ENCODE measurements at regions not wholly inside any gene's neighbourhood (a gene's known extent, or its start where the extent isn't known, plus 50 kb on each side); places are given as distances from the start of the nearest gene placed in this dataset.

DNA sequence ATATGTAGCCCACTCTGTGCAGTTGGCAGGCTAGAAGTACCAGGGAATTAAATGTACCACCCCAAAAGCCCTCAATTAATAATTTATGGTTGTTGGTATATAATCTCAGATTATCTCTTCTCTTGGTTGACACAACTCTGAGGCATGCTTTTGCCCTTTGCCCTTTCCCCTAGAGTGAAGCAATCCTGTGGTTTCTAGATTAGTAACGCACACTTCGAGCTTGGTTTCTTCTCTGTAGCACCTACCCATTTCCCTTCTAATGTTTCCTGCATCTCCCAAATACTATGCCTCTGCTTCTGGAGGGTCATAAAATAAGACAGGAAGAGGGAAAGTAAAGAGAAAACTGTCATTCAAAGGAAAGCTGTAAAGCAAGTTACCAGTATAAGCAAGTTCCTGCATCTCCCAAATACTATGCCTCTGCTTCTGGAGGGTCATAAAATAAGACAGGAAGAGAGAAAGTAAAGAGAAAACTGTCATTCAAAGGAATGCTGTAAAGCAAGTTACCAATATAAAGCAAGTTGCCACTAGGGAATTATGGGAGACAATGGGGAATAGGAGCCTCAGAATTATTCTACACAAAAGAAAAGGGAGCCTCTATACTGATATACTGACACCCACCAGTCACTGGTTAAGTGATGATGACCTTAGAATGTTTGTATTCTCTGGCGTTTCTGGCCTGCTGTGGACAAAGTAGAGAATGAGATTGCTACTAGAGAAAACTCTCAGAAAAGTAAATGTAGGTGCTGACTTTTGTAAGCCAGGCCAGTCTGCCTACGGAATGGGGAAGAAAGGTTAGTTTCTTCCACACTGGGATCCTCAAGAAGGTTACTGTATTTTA lies 862.6 kb upstream of the MAN1A1 start (continued):
- TF ChIP-seq, protein P1, sequence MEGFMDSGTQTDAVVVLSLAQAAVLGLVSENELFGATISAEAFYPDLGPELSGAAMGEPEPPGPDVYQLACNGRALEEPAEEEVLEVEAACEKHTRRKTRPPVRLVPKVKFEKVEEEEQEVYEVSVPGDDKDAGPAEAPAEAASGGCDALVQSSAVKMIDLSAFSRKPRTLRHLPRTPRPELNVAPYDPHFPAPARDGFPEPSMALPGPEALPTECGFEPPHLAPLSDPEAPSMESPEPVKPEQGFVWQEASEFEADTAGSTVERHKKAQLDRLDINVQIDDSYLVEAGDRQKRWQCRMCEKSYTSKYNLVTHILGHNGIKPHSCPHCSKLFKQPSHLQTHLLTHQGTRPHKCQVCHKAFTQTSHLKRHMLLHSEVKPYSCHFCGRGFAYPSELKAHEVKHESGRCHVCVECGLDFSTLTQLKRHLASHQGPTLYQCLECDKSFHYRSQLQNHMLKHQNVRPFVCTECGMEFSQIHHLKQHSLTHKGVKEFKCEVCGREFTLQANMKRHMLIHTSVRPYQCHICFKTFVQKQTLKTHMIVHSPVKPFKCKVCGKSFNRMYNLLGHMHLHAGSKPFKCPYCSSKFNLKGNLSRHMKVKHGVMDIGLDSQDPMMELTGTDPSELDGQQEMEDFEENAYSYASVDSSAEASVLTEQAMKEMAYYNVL (CRISPR knock-in tag; IDR thresholded peaks at IDR 0.05; ENCODE audit: borderline replicate concordance): 0 out of 2 replicates have a peak, but pooled peaks have one; percentile 30
- no peak for TF ChIP-seq TP53 (CRISPR knock-in tag; conservative IDR thresholded peaks at IDR 0.05)
- TF ChIP-seq ZNF605 (CRISPR knock-in tag; IDR thresholded peaks at IDR 0.05): no peak
- no peak for TF ChIP-seq ZFP37 (CRISPR knock-in tag; IDR thresholded peaks at IDR 0.05; ENCODE audit: borderline replicate concordance)
- peak; percentile 85 for TF ChIP-seq HNF4A (CRISPR knock-in tag; IDR thresholded peaks at IDR 0.05)
- no peak for TF ChIP-seq ZNF766 (CRISPR knock-in tag; IDR thresholded peaks at IDR 0.05; ENCODE audit: borderline replicate concordance)
- TF ChIP-seq RBM39 (IDR thresholded peaks at IDR 0.05; ENCODE audit: low read depth, low read length, poor library complexity, severe bottlenecking): no peak
- TF ChIP-seq, protein P2, sequence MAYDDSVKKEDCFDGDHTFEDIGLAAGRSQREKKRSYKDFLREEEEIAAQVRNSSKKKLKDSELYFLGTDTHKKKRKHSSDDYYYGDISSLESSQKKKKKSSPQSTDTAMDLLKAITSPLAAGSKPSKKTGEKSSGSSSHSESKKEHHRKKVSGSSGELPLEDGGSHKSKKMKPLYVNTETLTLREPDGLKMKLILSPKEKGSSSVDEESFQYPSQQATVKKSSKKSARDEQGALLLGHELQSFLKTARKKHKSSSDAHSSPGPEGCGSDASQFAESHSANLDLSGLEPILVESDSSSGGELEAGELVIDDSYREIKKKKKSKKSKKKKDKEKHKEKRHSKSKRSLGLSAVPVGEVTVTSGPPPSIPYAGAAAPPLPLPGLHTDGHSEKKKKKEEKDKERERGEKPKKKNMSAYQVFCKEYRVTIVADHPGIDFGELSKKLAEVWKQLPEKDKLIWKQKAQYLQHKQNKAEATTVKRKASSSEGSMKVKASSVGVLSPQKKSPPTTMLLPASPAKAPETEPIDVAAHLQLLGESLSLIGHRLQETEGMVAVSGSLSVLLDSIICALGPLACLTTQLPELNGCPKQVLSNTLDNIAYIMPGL (CRISPR knock-in tag; IDR thresholded peaks at IDR 0.05; ENCODE audit: borderline replicate concordance in 1 of 2, low read depth in 1 of 2): no peak
- 0 out of 2 replicates have a peak, but pooled peaks have one; percentile 33 for TF ChIP-seq ZNF264 (CRISPR knock-in tag; IDR thresholded peaks at IDR 0.05)
- TF ChIP-seq TOE1 (CRISPR knock-in tag; IDR thresholded peaks at IDR 0.05): no peak
- no peak for TF ChIP-seq U2AF1 (optimal IDR thresholded peaks at IDR 0.05; ENCODE audit: low read depth, low read length)
- TF ChIP-seq SKI (IDR thresholded peaks at IDR 0.05; ENCODE audit: partially characterized antibody): no peak
- TF ChIP-seq ZNF550 (CRISPR knock-in tag; IDR thresholded peaks at IDR 0.05; ENCODE audit: borderline replicate concordance): no peak
- no peak for TF ChIP-seq ARHGAP35 (CRISPR knock-in tag; IDR thresholded peaks at IDR 0.05; ENCODE audit: borderline replicate concordance)
- TF ChIP-seq FOXJ3 (CRISPR knock-in tag; IDR thresholded peaks at IDR 0.05; ENCODE audit: borderline replicate concordance): no peak
- TF ChIP-seq, protein P3, sequence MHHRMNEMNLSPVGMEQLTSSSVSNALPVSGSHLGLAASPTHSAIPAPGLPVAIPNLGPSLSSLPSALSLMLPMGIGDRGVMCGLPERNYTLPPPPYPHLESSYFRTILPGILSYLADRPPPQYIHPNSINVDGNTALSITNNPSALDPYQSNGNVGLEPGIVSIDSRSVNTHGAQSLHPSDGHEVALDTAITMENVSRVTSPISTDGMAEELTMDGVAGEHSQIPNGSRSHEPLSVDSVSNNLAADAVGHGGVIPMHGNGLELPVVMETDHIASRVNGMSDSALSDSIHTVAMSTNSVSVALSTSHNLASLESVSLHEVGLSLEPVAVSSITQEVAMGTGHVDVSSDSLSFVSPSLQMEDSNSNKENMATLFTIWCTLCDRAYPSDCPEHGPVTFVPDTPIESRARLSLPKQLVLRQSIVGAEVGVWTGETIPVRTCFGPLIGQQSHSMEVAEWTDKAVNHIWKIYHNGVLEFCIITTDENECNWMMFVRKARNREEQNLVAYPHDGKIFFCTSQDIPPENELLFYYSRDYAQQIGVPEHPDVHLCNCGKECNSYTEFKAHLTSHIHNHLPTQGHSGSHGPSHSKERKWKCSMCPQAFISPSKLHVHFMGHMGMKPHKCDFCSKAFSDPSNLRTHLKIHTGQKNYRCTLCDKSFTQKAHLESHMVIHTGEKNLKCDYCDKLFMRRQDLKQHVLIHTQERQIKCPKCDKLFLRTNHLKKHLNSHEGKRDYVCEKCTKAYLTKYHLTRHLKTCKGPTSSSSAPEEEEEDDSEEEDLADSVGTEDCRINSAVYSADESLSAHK (CRISPR knock-in tag; IDR thresholded peaks at IDR 0.05; ENCODE audit: borderline replicate concordance): no peak
- TF ChIP-seq, protein P4, sequence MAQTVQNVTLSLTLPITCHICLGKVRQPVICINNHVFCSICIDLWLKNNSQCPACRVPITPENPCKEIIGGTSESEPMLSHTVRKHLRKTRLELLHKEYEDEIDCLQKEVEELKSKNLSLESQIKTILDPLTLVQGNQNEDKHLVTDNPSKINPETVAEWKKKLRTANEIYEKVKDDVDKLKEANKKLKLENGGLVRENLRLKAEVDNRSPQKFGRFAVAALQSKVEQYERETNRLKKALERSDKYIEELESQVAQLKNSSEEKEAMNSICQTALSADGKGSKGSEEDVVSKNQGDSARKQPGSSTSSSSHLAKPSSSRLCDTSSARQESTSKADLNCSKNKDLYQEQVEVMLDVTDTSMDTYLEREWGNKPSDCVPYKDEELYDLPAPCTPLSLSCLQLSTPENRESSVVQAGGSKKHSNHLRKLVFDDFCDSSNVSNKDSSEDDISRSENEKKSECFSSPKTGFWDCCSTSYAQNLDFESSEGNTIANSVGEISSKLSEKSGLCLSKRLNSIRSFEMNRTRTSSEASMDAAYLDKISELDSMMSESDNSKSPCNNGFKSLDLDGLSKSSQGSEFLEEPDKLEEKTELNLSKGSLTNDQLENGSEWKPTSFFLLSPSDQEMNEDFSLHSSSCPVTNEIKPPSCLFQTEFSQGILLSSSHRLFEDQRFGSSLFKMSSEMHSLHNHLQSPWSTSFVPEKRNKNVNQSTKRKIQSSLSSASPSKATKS (CRISPR knock-in tag; IDR thresholded peaks at IDR 0.05): no peak
- TF ChIP-seq HMG20A (CRISPR knock-in tag; IDR thresholded peaks at IDR 0.05; ENCODE audit: borderline replicate concordance): peak; percentile 34; the same call in 1 of the 2 replicates
- TF ChIP-seq, protein P5, sequence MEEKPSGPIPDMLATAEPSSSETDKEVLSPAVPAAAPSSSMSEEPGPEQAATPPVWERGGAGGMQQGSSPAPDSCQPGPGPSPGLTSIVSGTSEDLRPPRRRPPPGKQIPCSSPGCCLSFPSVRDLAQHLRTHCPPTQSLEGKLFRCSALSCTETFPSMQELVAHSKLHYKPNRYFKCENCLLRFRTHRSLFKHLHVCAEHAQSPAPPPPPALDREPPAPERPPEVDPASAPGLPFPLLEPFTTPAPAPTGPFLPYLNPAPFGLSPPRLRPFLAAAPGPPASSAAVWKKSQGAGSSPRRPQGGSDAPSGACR (CRISPR knock-in tag; IDR thresholded peaks at IDR 0.05): no peak
- TF ChIP-seq RFXANK (CRISPR knock-in tag; IDR thresholded peaks at IDR 0.05): no peak
